ENCODE measurements at regions not wholly inside any gene's neighbourhood (a gene's known extent, or its start where the extent isn't known, plus 50 kb on each side); places are given as distances from the start of the nearest gene placed in this dataset.

GRCh38 chr11:43238341-43238740 is 73.5 kb upstream of the API5 start:
- no peak overlapping the region for H3K4me2 ChIP-seq (ENCODE audit: low read length)
- no peaks in the 10 kb centered on the region for H3K9me3 ChIP-seq (ENCODE audit: control insufficient read depth, insufficient read depth, low read length)
- no peaks in the 10 kb centered on the region for H4K20me1 ChIP-seq (ENCODE audit: control insufficient read depth, insufficient read depth, low read depth, low read length)
- no peaks in the 10 kb centered on the region for H3K36me3 ChIP-seq (ENCODE audit: control insufficient read depth, low read length)
- H3F3A ChIP-seq (ENCODE audit: control insufficient read depth, insufficient read depth): no peaks in the 10 kb centered on the region
- H3K79me2 ChIP-seq (ENCODE audit: control insufficient read depth, low read length): no peaks in the 10 kb centered on the region
- TF ChIP-seq EZH2phosphoT487 (IDR thresholded peaks at IDR 0.05; ENCODE audit: borderline replicate concordance, low read length) (no peak), CTCF (IDR thresholded peaks at IDR 0.05; ENCODE audit: low read depth, low read length, poor library complexity, severe bottlenecking) (no peak)
- H3K9me2 ChIP-seq (replicated peaks; ENCODE audit: control insufficient read depth, low read length): no peaks in the 10 kb centered on the region
- no peaks in the 10 kb centered on the region for H3K27me3 ChIP-seq (ENCODE audit: control insufficient read depth, low read length)
- H3K4me3 ChIP-seq (ENCODE audit: low read length): no peak overlapping the region
- H3K27ac ChIP-seq (ENCODE audit: low read depth, low read length): no peak overlapping the region
- no peaks in the 10 kb centered on the region for H3K4me1 ChIP-seq (ENCODE audit: control insufficient read depth, low read length)

GRCh38 chr11:43239791-43240190 is 72.0 kb upstream of the API5 start:
- Histone ChIP-seq H3K27ac (ENCODE audit: low read depth, low read length) (no peak overlapping the region), H3K79me2 (ENCODE audit: control insufficient read depth, low read length) (no peaks in the 10 kb centered on the region), H3K4me1 (ENCODE audit: control insufficient read depth, low read length) (no peaks in the 10 kb centered on the region), H3K9me3 (ENCODE audit: control insufficient read depth, insufficient read depth, low read length) (no peaks in the 10 kb centered on the region), H3F3A (ENCODE audit: control insufficient read depth, insufficient read depth) (no peaks in the 10 kb centered on the region), H3K4me2 (ENCODE audit: low read length) (no peak overlapping the region), H3K4me3 (ENCODE audit: low read length) (no peak overlapping the region), H3K9me2 (replicated peaks; ENCODE audit: control insufficient read depth, low read length) (no peaks in the 10 kb centered on the region), H4K20me1 (ENCODE audit: control insufficient read depth, insufficient read depth, low read depth, low read length) (no peaks in the 10 kb centered on the region), H3K27me3 (ENCODE audit: control insufficient read depth, low read length) (no peaks in the 10 kb centered on the region), H3K36me3 (ENCODE audit: control insufficient read depth, low read length) (no peaks in the 10 kb centered on the region)
- TF ChIP-seq EZH2phosphoT487 (IDR thresholded peaks at IDR 0.05; ENCODE audit: borderline replicate concordance, low read length) (no peak), CTCF (IDR thresholded peaks at IDR 0.05; ENCODE audit: low read depth, low read length, poor library complexity, severe bottlenecking) (no peak)

- no peaks in the 10 kb centered on the region for H3K9me2 ChIP-seq (replicated peaks; ENCODE audit: control insufficient read depth, low read length)
- no peaks in the 10 kb centered on the region for H4K20me1 ChIP-seq (ENCODE audit: control insufficient read depth, insufficient read depth, low read depth, low read length)
- H3K27me3 ChIP-seq (ENCODE audit: control insufficient read depth, low read length): peaks cover under 1% of the 10 kb centered on the region; the same call in 1 of the 2 replicates
- H3K27ac ChIP-seq (ENCODE audit: low read depth, low read length): no peak overlapping the region
- H3K4me2 ChIP-seq (ENCODE audit: low read length): no peak overlapping the region
- no peaks in the 10 kb centered on the region for H3F3A ChIP-seq (ENCODE audit: control insufficient read depth, insufficient read depth)
- no peaks in the 10 kb centered on the region for H3K9me3 ChIP-seq (ENCODE audit: control insufficient read depth, insufficient read depth, low read length)
- no peaks in the 10 kb centered on the region for H3K4me1 ChIP-seq (ENCODE audit: control insufficient read depth, low read length)
- H3K79me2 ChIP-seq (ENCODE audit: control insufficient read depth, low read length): no peaks in the 10 kb centered on the region
- no peaks in the 10 kb centered on the region for H3K36me3 ChIP-seq (ENCODE audit: control insufficient read depth, low read length)
- no peak overlapping the region for H3K4me3 ChIP-seq (ENCODE audit: low read length)
- TF ChIP-seq EZH2phosphoT487 (IDR thresholded peaks at IDR 0.05; ENCODE audit: borderline replicate concordance, low read length) (no peak), CTCF (IDR thresholded peaks at IDR 0.05; ENCODE audit: low read depth, low read length, poor library complexity, severe bottlenecking) (no peak)
These were observed 69.4 kb upstream of the API5 start for GRCh38 chr11:43242401-43242800.

GRCh38 chr11:43243927-43244326 is 67.9 kb upstream of the API5 start:
- H3K79me2 ChIP-seq (ENCODE audit: control insufficient read depth, low read length): no peaks in the 10 kb centered on the region
- H3K9me2 ChIP-seq (replicated peaks; ENCODE audit: control insufficient read depth, low read length): no peaks in the 10 kb centered on the region
- no peak for TF ChIP-seq EZH2phosphoT487 (IDR thresholded peaks at IDR 0.05; ENCODE audit: borderline replicate concordance, low read length)
- TF ChIP-seq CTCF (IDR thresholded peaks at IDR 0.05; ENCODE audit: low read depth, low read length, poor library complexity, severe bottlenecking): no peak
- no peaks in the 10 kb centered on the region for H3K4me1 ChIP-seq (ENCODE audit: control insufficient read depth, low read length)
- no peaks in the 10 kb centered on the region for H3K36me3 ChIP-seq (ENCODE audit: control insufficient read depth, low read length)
- H4K20me1 ChIP-seq (ENCODE audit: control insufficient read depth, insufficient read depth, low read depth, low read length): no peaks in the 10 kb centered on the region
- H3K4me3 ChIP-seq (ENCODE audit: low read length): no peak overlapping the region
- H3K27me3 ChIP-seq (ENCODE audit: control insufficient read depth, low read length): peaks cover 3% of the 10 kb centered on the region; the same call in 1 of the 2 replicates
- H3K27ac ChIP-seq (ENCODE audit: low read depth, low read length): no peak overlapping the region
- no peaks in the 10 kb centered on the region for H3F3A ChIP-seq (ENCODE audit: control insufficient read depth, insufficient read depth)
- H3K4me2 ChIP-seq (ENCODE audit: low read length): no peak overlapping the region
- no peaks in the 10 kb centered on the region for H3K9me3 ChIP-seq (ENCODE audit: control insufficient read depth, insufficient read depth, low read length)

Measured in DOHH2 (cell line).